NT2/D1 (cell line): ENCODE measurements at regions not wholly inside any gene's neighbourhood (a gene's known extent, or its start where the extent isn't known, plus 50 kb on each side); places are given as distances from the start of the nearest gene placed in this dataset.

Experiments
- SUZ12 ChIP-seq: IDR thresholded peaks from 2 replicates; pipeline ENCODE4 v1.6.1; 2011; ENCODE audit not compliant: insufficient read length, insufficient read depth; ENCODE audit errors: extremely low read depth
- YY1 ChIP-seq: IDR thresholded peaks from 2 replicates; pipeline ENCODE4 v1.6.1; 2011; ENCODE audit not compliant: insufficient read length, insufficient read depth
- ZNF274 ChIP-seq: IDR thresholded peaks from 2 replicates; pipeline ENCODE4 v1.6.1; 2011; ENCODE audit warnings: mild to moderate bottlenecking, low read depth, low read length

- no peak for TF ChIP-seq ZNF274
- TF ChIP-seq YY1: no peak
- TF ChIP-seq SUZ12: no peak
Observed at GRCh38 chr1:185406691-185407009, 89.6 kb upstream of the IVNS1ABP start.
